ENCODE measurements at regions not wholly inside any gene's neighbourhood (a gene's known extent, or its start where the extent isn't known, plus 50 kb on each side); places are given as distances from the start of the nearest gene placed in this dataset.

- Histone ChIP-seq H3K4me1 (ENCODE audit: control insufficient read depth, insufficient read depth, low read length) (no peaks in the 10 kb centered on the region), H3K4me3 (ENCODE audit: low read depth, low read length) (no peak overlapping the region), H3K36me3 (ENCODE audit: control insufficient read depth in 2 of 2, insufficient read depth in 1 of 2, low read length in 2 of 2) (no peaks in the 10 kb centered on the region), H3K27ac (ENCODE audit: extremely low read depth, low read depth, low read length) (no peak overlapping the region), H3K9me3 (ENCODE audit: control insufficient read depth, insufficient read depth, low read depth, low read length) (no peaks in the 10 kb centered on the region)
- CTCF ChIA-PET, result interaction anchor here (0.6 kb wide), 1 partner anchor 43 kb away, joined by 3 read pairs; no protein-coding TSS in a partner anchor
- POLR2A ChIA-PET, result no interaction called here
- TF ChIP-seq IKZF3 (tag by site-specific recombination; IDR thresholded peaks at IDR 0.05), result no peak
- no peak for TF ChIP-seq ZNF311 (tag by site-specific recombination; IDR thresholded peaks at IDR 0.05; ENCODE audit: borderline replicate concordance)
- TF ChIP-seq ZNF404 (tag by site-specific recombination; IDR thresholded peaks at IDR 0.05), result no peak
- no peak for TF ChIP-seq ZXDB (tag by site-specific recombination; IDR thresholded peaks at IDR 0.05)
- TF ChIP-seq SP2 (tag by site-specific recombination; IDR thresholded peaks at IDR 0.05), result no peak
- no peak for TF ChIP-seq ZNF473 (tag by site-specific recombination; IDR thresholded peaks at IDR 0.05)
- no peak for TF ChIP-seq GLI2 (tag by site-specific recombination; IDR thresholded peaks at IDR 0.05; ENCODE audit: borderline replicate concordance, low read depth)
- no peak for TF ChIP-seq SP7 (tag by site-specific recombination; IDR thresholded peaks at IDR 0.05)
- no peak for TF ChIP-seq ZNF132 (tag by site-specific recombination; IDR thresholded peaks at IDR 0.05; ENCODE audit: borderline replicate concordance)
- no peak for TF ChIP-seq ZBTB21 (tag by site-specific recombination; IDR thresholded peaks at IDR 0.05)
- TF ChIP-seq ZBTB17 (tag by site-specific recombination; IDR thresholded peaks at IDR 0.05), result no peak
- TF ChIP-seq KLF10 (tag by site-specific recombination; IDR thresholded peaks at IDR 0.05), result no peak
- TF ChIP-seq SALL2 (tag by site-specific recombination; IDR thresholded peaks at IDR 0.05; ENCODE audit: borderline replicate concordance), result no peak
- no peak for TF ChIP-seq MEIS1 (CRISPR knock-in tag; IDR thresholded peaks at IDR 0.05; ENCODE audit: borderline replicate concordance)
- no peak for TF ChIP-seq KLF1 (tag by site-specific recombination; IDR thresholded peaks at IDR 0.05)
Measured at GRCh38 chr3:194879126-194879877, 193.6 kb downstream of the FAM43A start.

GRCh38 chr3:194879991-194880939, 194.6 kb downstream of the FAM43A start:
- ChIA-PET POLR2A (no interaction called here), CTCF (no interaction called here)
- Histone ChIP-seq H3K9me3 (ENCODE audit: control insufficient read depth, insufficient read depth, low read depth, low read length) (no peaks in the 10 kb centered on the region), H3K4me1 (ENCODE audit: control insufficient read depth, insufficient read depth, low read length) (no peaks in the 10 kb centered on the region), H3K27ac (ENCODE audit: extremely low read depth, low read depth, low read length) (no peak overlapping the region), H3K36me3 (ENCODE audit: control insufficient read depth in 2 of 2, insufficient read depth in 1 of 2, low read length in 2 of 2) (no peaks in the 10 kb centered on the region), H3K4me3 (ENCODE audit: low read depth, low read length) (no peak overlapping the region)
- TF ChIP-seq ZNF701 (tag by site-specific recombination; IDR thresholded peaks at IDR 0.05), result no peak

DNA sequence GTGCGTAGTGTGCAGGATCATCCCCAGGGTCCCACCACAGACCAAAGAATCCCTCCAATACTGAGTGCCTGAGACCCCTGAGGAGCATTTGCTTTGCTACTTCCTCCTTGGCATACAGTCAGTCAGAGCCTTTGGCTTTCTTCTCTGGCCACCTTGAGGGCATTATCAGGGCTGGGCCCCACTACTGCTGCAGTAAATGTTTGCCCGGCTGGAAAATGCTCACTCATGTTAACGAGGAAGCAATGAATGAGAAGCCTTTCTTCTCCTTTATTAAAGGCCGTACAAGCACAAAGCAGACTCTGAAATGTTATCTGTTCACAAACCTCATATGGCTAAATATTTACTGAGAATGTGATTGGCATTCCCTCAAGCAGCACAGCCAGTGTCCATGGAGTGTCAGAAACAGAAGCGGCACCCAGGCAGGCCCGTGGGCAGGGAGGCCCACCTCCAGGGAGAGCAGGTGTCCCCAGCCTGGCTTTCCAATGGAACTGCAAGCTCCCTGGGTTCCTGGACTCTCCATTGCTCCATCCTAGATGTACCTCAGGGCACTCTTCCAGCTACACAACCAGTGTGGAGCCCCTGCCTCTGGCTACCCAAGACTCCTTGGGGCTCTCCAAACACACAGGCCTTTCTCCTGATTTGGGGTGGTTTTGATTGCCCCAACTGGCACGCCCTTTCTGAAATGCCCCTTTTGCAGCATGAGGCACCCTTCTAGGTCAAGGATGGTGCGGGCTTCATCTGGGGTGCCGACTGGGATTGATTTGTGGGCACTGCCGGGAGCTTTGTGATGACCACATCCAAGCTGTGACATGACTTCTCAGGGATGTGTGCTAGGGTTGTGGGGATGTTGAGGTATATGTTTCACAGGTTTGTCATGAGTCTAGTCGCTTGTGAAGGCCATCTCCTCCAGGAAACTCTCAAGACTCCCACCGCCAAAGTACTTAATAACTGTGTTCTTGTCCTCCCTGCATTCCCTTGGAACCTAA, 195.6 kb downstream of the FAM43A start:
- Histone ChIP-seq H3K27ac (ENCODE audit: extremely low read depth, low read depth, low read length) (no peak overlapping the region), H3K9me3 (ENCODE audit: control insufficient read depth, insufficient read depth, low read depth, low read length) (no peaks in the 10 kb centered on the region)
- CTCF ChIA-PET, result no interaction called here
- TF ChIP-seq ZNF223 (tag by site-specific recombination; IDR thresholded peaks at IDR 0.05) (no peak), SCRT1 (tag by site-specific recombination; IDR thresholded peaks at IDR 0.05; ENCODE audit: borderline replicate concordance) (no peak), ZNF2 (tag by site-specific recombination; IDR thresholded peaks at IDR 0.05) (no peak), ZNF837 (tag by site-specific recombination; IDR thresholded peaks at IDR 0.05) (no peak), ZNF18 (tag by site-specific recombination; IDR thresholded peaks at IDR 0.05) (no peak), ZNF354C (tag by site-specific recombination; IDR thresholded peaks at IDR 0.05; ENCODE audit: borderline replicate concordance, low read depth) (no peak), ZBTB44 (tag by site-specific recombination; IDR thresholded peaks at IDR 0.05) (no peak), AEBP2 (tag by site-specific recombination; IDR thresholded peaks at IDR 0.05; ENCODE audit: borderline replicate concordance) (no peak)

More for the DNA sequence above, 195.6 kb downstream of the FAM43A start:
- no peak overlapping the region for H3K4me3 ChIP-seq (ENCODE audit: low read depth, low read length)
- no peaks in the 10 kb centered on the region for H3K4me1 ChIP-seq (ENCODE audit: control insufficient read depth, insufficient read depth, low read length)
- POLR2A ChIA-PET, result no interaction called here
- no peaks in the 10 kb centered on the region for H3K36me3 ChIP-seq (ENCODE audit: control insufficient read depth in 2 of 2, insufficient read depth in 1 of 2, low read length in 2 of 2)
